ENCODE measurements at regions not wholly inside any gene's neighbourhood (a gene's known extent, or its start where the extent isn't known, plus 50 kb on each side); places are given as distances from the start of the nearest gene placed in this dataset.

DNA sequence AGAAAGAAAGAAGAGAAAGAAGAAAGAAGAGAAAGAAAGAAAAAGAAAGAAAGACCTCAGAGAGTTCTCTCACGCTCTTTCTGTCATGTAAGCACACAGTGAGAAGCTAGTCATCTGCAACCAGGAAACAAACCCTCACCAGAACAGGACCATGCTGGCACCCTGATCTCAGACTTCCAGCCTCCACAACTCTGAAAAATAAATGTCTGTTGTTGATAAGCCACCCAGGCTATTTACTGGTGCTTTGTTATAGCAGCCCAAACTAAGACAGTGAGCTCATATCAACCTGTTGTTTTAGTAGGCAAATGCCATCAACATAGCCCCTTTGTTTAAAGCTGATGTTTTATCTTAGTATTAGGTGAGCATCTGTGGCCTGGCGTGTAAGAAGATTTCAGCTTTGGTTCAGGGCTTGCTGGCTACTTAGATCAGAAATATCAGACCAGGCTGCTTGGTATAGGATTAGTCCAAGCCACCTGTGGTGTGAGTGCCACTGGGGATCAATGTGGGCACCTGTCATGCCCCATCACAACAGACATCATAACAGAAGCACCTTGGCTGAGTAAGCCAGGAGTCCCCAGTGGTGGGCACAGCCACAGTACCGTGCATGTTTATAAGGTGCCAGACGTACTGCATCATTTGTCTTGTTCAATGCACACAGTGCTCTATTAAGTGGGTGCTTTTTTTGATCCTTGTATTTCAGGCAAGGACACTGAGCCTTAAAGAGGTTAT, 94.4 kb downstream of the LBH start:
- Histone ChIP-seq H3K36me3 (ENCODE audit: control insufficient read depth, insufficient read depth, low read length) (no peaks in the 10 kb centered on the region), H3K27me3 (ENCODE audit: control insufficient read depth, insufficient read depth, low read length) (no peaks in the 10 kb centered on the region), H3K9me3 (ENCODE audit: control insufficient read depth, insufficient read depth, low read length) (no peaks in the 10 kb centered on the region), H3K4me1 (ENCODE audit: control insufficient read depth, insufficient read depth, low read length) (peaks cover 6% of the 10 kb centered on the region), H3K27ac (ENCODE audit: low read depth, low read length) (no peak overlapping the region), H3K4me3 (ENCODE audit: low read depth, low read length) (no peak overlapping the region), H3K9ac (ENCODE audit: low read depth, low read length) (no peak overlapping the region)

DNA sequence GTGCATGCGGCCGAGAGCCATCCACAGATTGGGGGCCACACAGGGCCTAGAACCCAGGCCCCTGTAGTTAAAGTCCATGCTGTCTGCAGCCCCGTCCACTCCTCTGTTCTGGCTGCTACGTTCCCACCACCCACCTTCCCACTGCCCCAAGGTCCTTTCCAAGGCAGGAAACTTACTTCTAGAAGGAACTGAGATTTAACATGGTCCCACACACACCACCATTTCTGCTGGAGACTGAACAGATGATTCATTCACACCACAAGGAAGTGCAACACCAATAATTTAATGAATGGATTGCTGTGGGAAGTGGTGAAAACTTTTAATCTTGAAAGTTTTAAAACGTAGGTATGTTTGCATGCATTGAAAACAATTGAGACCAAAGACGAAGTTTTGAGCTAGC, 95.2 kb downstream of the LBH start:
- no peak overlapping the region for H3K9ac ChIP-seq (ENCODE audit: low read depth, low read length)
- H3K27me3 ChIP-seq (ENCODE audit: control insufficient read depth, insufficient read depth, low read length) = no peaks in the 10 kb centered on the region
- H3K27ac ChIP-seq (ENCODE audit: low read depth, low read length) = no peak overlapping the region
- H3K4me1 ChIP-seq (ENCODE audit: control insufficient read depth, insufficient read depth, low read length) = peaks cover 2% of the 10 kb centered on the region; the same call in 1 of the 2 replicates
- no peak overlapping the region for H3K4me3 ChIP-seq (ENCODE audit: low read depth, low read length)
- H3K36me3 ChIP-seq (ENCODE audit: control insufficient read depth, insufficient read depth, low read length) = no peaks in the 10 kb centered on the region
- no peaks in the 10 kb centered on the region for H3K9me3 ChIP-seq (ENCODE audit: control insufficient read depth, insufficient read depth, low read length)

DNA sequence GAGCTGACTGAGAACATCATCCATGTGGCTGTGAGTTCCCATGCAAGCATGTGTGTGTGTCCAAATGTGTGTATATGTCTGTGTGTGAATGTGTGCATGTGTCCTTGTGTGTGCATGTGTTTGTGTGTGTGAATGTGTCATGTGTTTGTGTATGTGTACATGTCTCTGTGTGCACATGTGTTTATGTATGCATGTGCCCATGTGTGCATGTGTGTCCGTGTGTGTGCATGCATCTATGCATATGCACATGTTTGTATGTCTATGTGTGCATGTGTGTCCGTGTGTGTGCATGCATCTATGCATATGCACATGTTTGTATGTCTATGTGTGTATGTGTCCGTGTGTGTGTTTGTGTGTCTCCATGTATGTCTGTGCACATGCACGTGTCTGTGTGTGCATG, 99.7 kb downstream of the LBH start:
- Histone ChIP-seq H3K36me3 (ENCODE audit: control insufficient read depth, insufficient read depth, low read length) (no peaks in the 10 kb centered on the region), H3K4me1 (ENCODE audit: control insufficient read depth, insufficient read depth, low read length) (0 out of 2 replicates have a peak, but pooled peaks cover 8% of the 10 kb centered on the region), H3K9ac (ENCODE audit: low read depth, low read length) (no peak overlapping the region), H3K27ac (ENCODE audit: low read depth, low read length) (no peak overlapping the region), H3K9me3 (ENCODE audit: control insufficient read depth, insufficient read depth, low read length) (no peaks in the 10 kb centered on the region), H3K4me3 (ENCODE audit: low read depth, low read length) (no peak overlapping the region), H3K27me3 (ENCODE audit: control insufficient read depth, insufficient read depth, low read length) (no peaks in the 10 kb centered on the region)

DNA sequence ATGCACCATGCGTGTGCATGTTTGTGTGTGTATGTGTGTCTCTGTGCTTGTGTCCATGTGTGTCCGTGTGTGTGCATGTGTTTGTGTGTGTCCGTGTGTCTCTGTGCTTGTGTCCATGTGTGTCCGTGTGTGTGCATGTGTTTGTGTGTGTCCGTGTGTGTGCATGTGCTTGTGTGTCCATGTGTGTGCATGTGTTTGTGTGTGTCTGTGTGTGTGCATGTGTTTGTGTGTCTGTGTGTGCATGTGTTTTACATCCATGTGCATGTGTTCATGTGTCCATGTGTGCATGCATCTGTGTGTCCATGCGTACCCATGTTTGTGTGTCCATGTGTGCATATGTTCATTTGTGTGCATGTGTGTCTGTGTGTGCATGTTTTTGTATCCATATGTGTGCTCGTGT, 100.5 kb downstream of the LBH start:
- Histone ChIP-seq H3K4me1 (ENCODE audit: control insufficient read depth, insufficient read depth, low read length) (0 out of 2 replicates have a peak, but pooled peaks cover 8% of the 10 kb centered on the region), H3K27ac (ENCODE audit: low read depth, low read length) (no peak overlapping the region), H3K27me3 (ENCODE audit: control insufficient read depth, insufficient read depth, low read length) (no peaks in the 10 kb centered on the region), H3K4me3 (ENCODE audit: low read depth, low read length) (no peak overlapping the region), H3K9me3 (ENCODE audit: control insufficient read depth, insufficient read depth, low read length) (no peaks in the 10 kb centered on the region), H3K9ac (ENCODE audit: low read depth, low read length) (no peak overlapping the region), H3K36me3 (ENCODE audit: control insufficient read depth, insufficient read depth, low read length) (no peaks in the 10 kb centered on the region)

DNA sequence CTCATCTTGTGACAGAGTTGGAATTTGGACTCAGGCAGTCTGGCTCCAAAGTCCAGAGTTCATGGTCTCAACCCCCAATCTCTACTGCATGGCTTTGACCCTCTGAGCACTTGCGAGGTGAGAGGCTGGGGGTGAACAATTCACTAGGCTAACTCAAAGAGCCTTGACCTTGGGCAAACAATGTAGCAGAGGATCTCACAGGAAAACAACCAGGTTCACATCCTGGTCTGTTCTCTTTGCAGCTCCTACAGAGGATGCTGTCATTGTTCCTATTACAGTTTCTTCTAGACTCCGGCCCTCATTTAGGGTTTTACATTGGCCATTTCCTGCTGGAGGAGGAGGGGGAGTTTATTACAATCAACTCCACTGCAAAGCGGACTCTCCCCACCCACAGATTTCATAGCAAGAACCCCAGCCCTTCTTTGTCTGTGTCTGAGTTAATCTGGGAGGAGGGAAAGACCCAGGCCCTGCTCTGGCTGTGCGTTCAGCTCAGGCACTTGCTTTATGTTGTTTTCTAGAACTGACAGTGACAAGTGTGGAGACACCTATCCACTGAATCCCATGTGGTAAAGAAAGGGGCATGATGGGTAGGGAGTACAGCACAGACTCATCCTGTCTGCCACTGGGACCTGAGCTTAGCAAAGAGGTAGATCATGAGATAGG, 101.6 kb downstream of the LBH start:
- no peaks in the 10 kb centered on the region for H3K9me3 ChIP-seq (ENCODE audit: control insufficient read depth, insufficient read depth, low read length)
- H3K36me3 ChIP-seq (ENCODE audit: control insufficient read depth, insufficient read depth, low read length) = no peaks in the 10 kb centered on the region
- H3K4me3 ChIP-seq (ENCODE audit: low read depth, low read length) = no peak overlapping the region
- no peak overlapping the region for H3K9ac ChIP-seq (ENCODE audit: low read depth, low read length)
- H3K4me1 ChIP-seq (ENCODE audit: control insufficient read depth, insufficient read depth, low read length) = 0 out of 2 replicates have a peak, but pooled peaks cover 8% of the 10 kb centered on the region
- no peak overlapping the region for H3K27ac ChIP-seq (ENCODE audit: low read depth, low read length)
- H3K27me3 ChIP-seq (ENCODE audit: control insufficient read depth, insufficient read depth, low read length) = no peaks in the 10 kb centered on the region

DNA sequence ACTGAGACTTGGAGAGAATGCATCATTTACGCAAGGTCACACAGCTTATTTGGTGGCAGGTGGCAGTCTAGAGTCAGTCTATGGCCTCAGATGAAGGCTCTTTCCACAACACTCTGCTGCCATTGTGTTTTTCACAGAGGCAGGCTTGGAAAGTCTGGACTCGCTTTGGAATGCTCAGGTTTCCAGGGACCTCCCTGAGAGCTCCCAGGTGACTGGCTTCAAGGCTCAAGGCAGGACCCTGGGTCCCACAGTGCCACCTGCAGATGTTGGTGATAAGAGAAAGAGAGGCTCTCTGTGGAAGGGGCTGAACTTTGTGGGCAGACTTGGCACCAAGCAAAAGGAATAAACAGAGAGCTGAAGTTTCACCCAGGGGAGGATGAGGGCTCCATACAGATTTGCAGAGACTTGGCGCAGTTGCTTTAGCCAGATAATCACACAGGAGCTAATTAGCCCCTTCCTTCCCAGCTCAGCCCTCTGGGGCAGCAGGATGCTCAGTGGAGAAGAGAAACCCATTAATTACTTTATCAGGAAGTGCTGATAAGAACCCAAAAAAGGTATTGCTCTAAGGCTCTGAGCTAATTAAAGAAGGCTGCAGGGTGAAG, 103.5 kb downstream of the LBH start:
- H3K27ac ChIP-seq (ENCODE audit: low read depth, low read length) = no peak overlapping the region
- H3K4me1 ChIP-seq (ENCODE audit: control insufficient read depth, insufficient read depth, low read length) = 0 out of 2 replicates have a peak, but pooled peaks cover 8% of the 10 kb centered on the region
- H3K9ac ChIP-seq (ENCODE audit: low read depth, low read length) = no peak overlapping the region
- no peaks in the 10 kb centered on the region for H3K27me3 ChIP-seq (ENCODE audit: control insufficient read depth, insufficient read depth, low read length)
- no peak overlapping the region for H3K4me3 ChIP-seq (ENCODE audit: low read depth, low read length)
- no peaks in the 10 kb centered on the region for H3K9me3 ChIP-seq (ENCODE audit: control insufficient read depth, insufficient read depth, low read length)
- no peaks in the 10 kb centered on the region for H3K36me3 ChIP-seq (ENCODE audit: control insufficient read depth, insufficient read depth, low read length)

DNA sequence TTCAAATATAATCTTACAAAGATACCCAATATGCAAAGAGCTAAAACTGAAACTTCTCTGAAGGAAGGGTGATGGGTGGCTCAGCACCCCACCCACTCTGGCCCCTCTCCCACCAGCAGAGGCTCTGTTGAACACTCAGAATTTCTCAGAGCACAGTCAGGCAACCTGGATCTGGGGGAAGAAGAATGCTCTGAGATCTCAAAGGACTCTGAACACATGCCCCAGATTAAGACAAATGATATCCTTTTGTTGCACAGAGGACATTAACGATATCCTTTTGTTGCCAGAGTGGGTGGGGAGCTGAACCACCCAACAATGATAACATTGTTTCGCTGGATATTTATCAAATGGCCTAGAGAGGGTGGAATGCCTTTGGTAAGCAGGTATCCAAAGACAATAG, 104.8 kb downstream of the LBH start:
- H3K27me3 ChIP-seq (ENCODE audit: control insufficient read depth, insufficient read depth, low read length) = no peaks in the 10 kb centered on the region
- H3K9me3 ChIP-seq (ENCODE audit: control insufficient read depth, insufficient read depth, low read length) = no peaks in the 10 kb centered on the region
- H3K4me1 ChIP-seq (ENCODE audit: control insufficient read depth, insufficient read depth, low read length) = 0 out of 2 replicates have a peak, but pooled peaks cover 8% of the 10 kb centered on the region
- no peak overlapping the region for H3K4me3 ChIP-seq (ENCODE audit: low read depth, low read length)
- no peak overlapping the region for H3K27ac ChIP-seq (ENCODE audit: low read depth, low read length)
- H3K9ac ChIP-seq (ENCODE audit: low read depth, low read length) = no peak overlapping the region
- no peaks in the 10 kb centered on the region for H3K36me3 ChIP-seq (ENCODE audit: control insufficient read depth, insufficient read depth, low read length)

DNA sequence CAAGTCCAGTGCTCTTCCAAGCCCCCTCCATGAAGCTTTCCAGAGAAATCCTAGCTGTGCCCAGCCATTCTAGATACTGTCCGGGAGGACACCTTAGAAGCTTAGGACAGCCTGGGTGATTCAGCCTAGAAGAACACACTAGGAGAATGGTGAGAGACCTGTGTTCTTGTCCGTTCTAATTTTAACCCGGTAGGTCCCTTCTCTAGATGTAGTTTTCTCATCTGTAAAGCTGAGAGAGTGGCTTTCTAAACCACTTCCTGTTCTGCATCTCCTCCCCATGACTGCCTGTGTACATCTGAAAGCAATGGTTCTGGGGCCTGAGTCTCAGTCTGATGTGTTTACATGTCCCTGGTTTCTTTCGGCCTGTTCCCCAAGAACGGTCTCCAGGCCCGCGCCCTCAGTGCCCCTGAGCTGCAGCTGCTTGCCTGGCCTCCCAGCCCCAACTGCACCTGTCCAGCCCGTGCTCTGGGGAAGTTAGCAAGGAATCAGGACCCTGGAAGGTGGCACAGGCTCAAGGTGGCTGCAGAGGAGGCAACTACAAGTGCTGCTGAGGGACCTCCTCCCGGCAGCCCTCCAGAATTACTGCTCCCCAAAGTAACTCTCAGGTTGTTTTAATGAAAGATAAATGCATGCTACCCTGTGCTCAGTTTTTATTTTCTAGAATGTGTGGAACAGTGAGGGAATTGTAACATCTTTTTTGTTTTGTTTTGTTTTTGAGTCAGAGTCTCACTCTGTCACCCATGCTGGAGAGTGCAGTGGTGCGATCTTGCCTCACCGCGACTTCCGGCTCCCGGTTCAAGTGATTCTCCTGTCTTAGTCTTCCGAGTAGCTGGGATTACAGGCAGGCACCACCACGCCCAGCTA, 105.9 kb downstream of the LBH start:
- Histone ChIP-seq H3K4me1 (ENCODE audit: control insufficient read depth, insufficient read depth, low read length) (0 out of 2 replicates have a peak, but pooled peaks cover 8% of the 10 kb centered on the region), H3K27ac (ENCODE audit: low read depth, low read length) (no peak overlapping the region), H3K9me3 (ENCODE audit: control insufficient read depth, insufficient read depth, low read length) (peaks cover 4% of the 10 kb centered on the region; the same call in 1 of the 2 replicates), H3K36me3 (ENCODE audit: control insufficient read depth, insufficient read depth, low read length) (no peaks in the 10 kb centered on the region), H3K27me3 (ENCODE audit: control insufficient read depth, insufficient read depth, low read length) (no peaks in the 10 kb centered on the region), H3K9ac (ENCODE audit: low read depth, low read length) (no peak overlapping the region), H3K4me3 (ENCODE audit: low read depth, low read length) (no peak overlapping the region)

DNA sequence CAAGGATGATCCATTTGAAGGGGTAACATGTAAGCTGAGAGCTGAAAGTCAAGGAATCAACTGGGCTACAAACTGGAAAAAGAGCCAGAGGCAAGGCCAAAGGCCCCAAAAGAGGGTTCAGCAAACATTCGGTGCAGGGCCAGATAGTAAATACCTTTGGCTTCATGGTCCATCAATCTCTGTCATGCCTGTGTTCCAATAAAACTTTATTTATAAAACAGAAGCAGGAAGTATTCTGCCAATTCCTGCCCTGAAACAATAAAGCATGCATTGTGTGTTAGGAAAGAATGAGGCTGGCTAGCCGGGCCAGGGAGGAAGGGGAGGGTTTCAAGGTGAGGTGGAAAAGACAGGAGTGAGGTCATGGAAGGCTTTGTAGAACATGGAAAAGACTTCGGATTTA, 107.1 kb downstream of the LBH start:
- Histone ChIP-seq H3K4me3 (ENCODE audit: low read depth, low read length) (no peak overlapping the region), H3K9ac (ENCODE audit: low read depth, low read length) (no peak overlapping the region), H3K27ac (ENCODE audit: low read depth, low read length) (no peak overlapping the region), H3K27me3 (ENCODE audit: control insufficient read depth, insufficient read depth, low read length) (no peaks in the 10 kb centered on the region), H3K4me1 (ENCODE audit: control insufficient read depth, insufficient read depth, low read length) (0 out of 2 replicates have a peak, but pooled peaks cover 8% of the 10 kb centered on the region), H3K9me3 (ENCODE audit: control insufficient read depth, insufficient read depth, low read length) (peaks cover 12% of the 10 kb centered on the region; the same call in 1 of the 2 replicates), H3K36me3 (ENCODE audit: control insufficient read depth, insufficient read depth, low read length) (no peaks in the 10 kb centered on the region)

DNA sequence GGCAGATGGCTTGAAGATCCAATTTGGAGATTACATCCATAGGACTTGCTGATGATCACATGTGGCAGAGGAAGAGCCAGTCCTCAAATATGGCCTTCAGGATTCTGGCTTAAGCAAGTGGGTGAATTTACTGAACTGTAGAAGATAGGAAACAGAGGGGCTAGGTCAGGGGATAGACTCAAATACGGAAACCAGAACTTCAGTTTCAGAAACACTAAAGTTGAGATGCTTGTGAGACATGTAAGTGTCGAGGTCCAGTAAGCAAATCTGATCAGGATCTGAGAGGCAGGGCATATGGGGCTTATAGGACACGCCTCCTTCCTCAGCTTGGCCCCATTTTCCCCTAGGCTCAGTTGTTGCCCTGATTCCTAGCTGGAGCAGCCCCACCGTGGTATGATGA, 107.7 kb downstream of the LBH start:
- H3K4me1 ChIP-seq (ENCODE audit: control insufficient read depth, insufficient read depth, low read length) = 0 out of 2 replicates have a peak, but pooled peaks cover 8% of the 10 kb centered on the region

More for the DNA sequence above, 107.7 kb downstream of the LBH start:
- H3K9ac ChIP-seq (ENCODE audit: low read depth, low read length) = no peak overlapping the region
- no peaks in the 10 kb centered on the region for H3K27me3 ChIP-seq (ENCODE audit: control insufficient read depth, insufficient read depth, low read length)
- no peak overlapping the region for H3K27ac ChIP-seq (ENCODE audit: low read depth, low read length)
- H3K9me3 ChIP-seq (ENCODE audit: control insufficient read depth, insufficient read depth, low read length) = peaks cover 12% of the 10 kb centered on the region; the same call in 1 of the 2 replicates
- no peaks in the 10 kb centered on the region for H3K36me3 ChIP-seq (ENCODE audit: control insufficient read depth, insufficient read depth, low read length)
- H3K4me3 ChIP-seq (ENCODE audit: low read depth, low read length) = no peak overlapping the region
